CD4-positive, CD25-positive, alpha-beta regulatory T cell (primary cell): ENCODE measurements at regions not wholly inside any gene's neighbourhood (a gene's known extent, or its start where the extent isn't known, plus 50 kb on each side); places are given as distances from the start of the nearest gene placed in this dataset.

Experiments used
- ATAC-seq, 2 donors: fragments of 150-1000 bp; cut with Tn5 transposase; one replicate each; pipeline ENCODE4 v1.10.0; 2021; ENCODE audit warnings: low read depth in 2 of 2, moderate number of reproducible peaks in 2 of 2, moderate library complexity in 1 of 2
- DNase-seq, 3 donors: peaks; one replicate each; pipeline versions ENCODE4 v3.0.0 to v3.0.0-alpha.2; 2012 to 2022; ENCODE audit warnings: mixed read lengths in 1 of 3
- H3K27ac ChIP-seq: one replicate; pipeline ENCODE4 v1.7.0; 2013; ENCODE audit warnings: mild to moderate bottlenecking, low read length; ENCODE audit not compliant: insufficient read depth, poor library complexity, severe bottlenecking
- H3K27me3 ChIP-seq: one replicate; pipeline ENCODE4 v1.7.0; 2013; ENCODE audit warnings: low read length; ENCODE audit not compliant: control insufficient read depth, insufficient read depth
- H3K36me3 ChIP-seq: one replicate; pipeline ENCODE4 v1.7.0; 2013; ENCODE audit warnings: mild to moderate bottlenecking, low read length, moderate library complexity; ENCODE audit not compliant: control insufficient read depth, insufficient read depth
- H3K4me1 ChIP-seq: 2 replicates; pipeline ENCODE4 v1.7.0; 2013; ENCODE audit warnings: mild to moderate bottlenecking, low read length; ENCODE audit not compliant: insufficient read depth, control insufficient read depth, poor library complexity, severe bottlenecking
- H3K4me3 ChIP-seq: one replicate; pipeline ENCODE4 v1.7.0; 2013; ENCODE audit warnings: low read depth, mild to moderate bottlenecking, low read length, moderate library complexity
- H3K9me3 ChIP-seq, 2 experiments: 1 replicate in 1 of 2; 2 replicates in 1 of 2; pipeline ENCODE4 v1.7.0; 2013; ENCODE audit warnings: low read length in 2 of 2, mild to moderate bottlenecking in 1 of 2, moderate library complexity in 1 of 2; ENCODE audit not compliant: control insufficient read depth in 2 of 2
- H3K27ac Mint-ChIP-seq, 3 donors: one replicate each; pipeline ENCODE4 v1.8.0; 2020 to 2022; ENCODE audit warnings: mild to moderate bottlenecking in 3 of 3, mixed read lengths in 3 of 3, moderate library complexity in 2 of 3
- H3K27me3 Mint-ChIP-seq: one replicate; pipeline ENCODE4 v1.8.0; 2022; ENCODE audit warnings: mild to moderate bottlenecking, mixed read lengths
- H3K36me3 Mint-ChIP-seq: one replicate; pipeline ENCODE4 v1.8.0; 2020; ENCODE audit warnings: mixed read lengths
- H3K4me1 Mint-ChIP-seq, 4 donors: one replicate each; pipeline ENCODE4 v1.8.0; 2020 to 2022; ENCODE audit warnings: mixed read lengths in 4 of 4, mild to moderate bottlenecking in 1 of 4
- H3K4me3 Mint-ChIP-seq, 4 donors: one replicate each; pipeline ENCODE4 v1.8.0; 2020 to 2022; ENCODE audit warnings: mild to moderate bottlenecking in 4 of 4, mixed read lengths in 4 of 4, moderate library complexity in 3 of 4
- H3K9me3 Mint-ChIP-seq, 7 donors: one replicate each; pipeline ENCODE4 v1.8.0; 2020 to 2022; ENCODE audit warnings: mixed read lengths in 7 of 7, mild to moderate bottlenecking in 3 of 7, moderate library complexity in 2 of 7

DNA sequence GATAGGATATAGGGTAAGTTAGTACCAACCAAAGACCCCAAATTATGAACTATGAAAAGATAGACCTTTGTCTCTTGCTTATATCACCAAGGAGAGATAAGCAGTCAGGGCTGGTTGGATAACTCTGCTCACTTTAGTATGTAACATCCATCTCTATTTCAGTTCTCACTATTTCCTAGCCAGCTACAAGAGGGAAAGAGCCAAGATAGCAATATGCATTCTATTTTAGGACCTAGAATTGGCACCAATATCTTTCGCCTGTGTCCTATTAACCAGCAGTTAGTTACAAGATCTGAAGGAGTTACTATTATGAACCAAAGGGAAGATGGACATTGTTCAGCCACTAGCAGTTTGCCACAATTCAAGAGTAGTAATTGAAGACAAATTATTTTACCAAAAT, 457.5 kb downstream of the NSUN3 start:
- no peak overlapping the region for H3K4me3 Mint-ChIP-seq
- DNase-seq, result no peak

GRCh38 chr3:94522488-94522887, 459.6 kb downstream of the NSUN3 start:
- no peaks in the 10 kb centered on the region for H3K36me3 Mint-ChIP-seq
- no peak for ATAC-seq

More for the DNA sequence above, 457.5 kb downstream of the NSUN3 start:
- Histone ChIP-seq H3K27ac (no peak overlapping the region), H3K4me1 (no peaks in the 10 kb centered on the region), H3K9me3 (no peaks in the 10 kb centered on the region), H3K36me3 (no peaks in the 10 kb centered on the region), H3K4me3 (no peak overlapping the region), H3K27me3 (no peaks in the 10 kb centered on the region)
- H3K27me3 Mint-ChIP-seq, result no peaks in the 10 kb centered on the region
- ATAC-seq, result no peak
- no peak overlapping the region for H3K27ac Mint-ChIP-seq
- peaks cover 0 to 10% (median 4%) of the 10 kb centered on the region in 7 donors for H3K9me3 Mint-ChIP-seq
- H3K36me3 Mint-ChIP-seq, result no peaks in the 10 kb centered on the region
- H3K4me1 Mint-ChIP-seq, result no peaks in the 10 kb centered on the region

DNA sequence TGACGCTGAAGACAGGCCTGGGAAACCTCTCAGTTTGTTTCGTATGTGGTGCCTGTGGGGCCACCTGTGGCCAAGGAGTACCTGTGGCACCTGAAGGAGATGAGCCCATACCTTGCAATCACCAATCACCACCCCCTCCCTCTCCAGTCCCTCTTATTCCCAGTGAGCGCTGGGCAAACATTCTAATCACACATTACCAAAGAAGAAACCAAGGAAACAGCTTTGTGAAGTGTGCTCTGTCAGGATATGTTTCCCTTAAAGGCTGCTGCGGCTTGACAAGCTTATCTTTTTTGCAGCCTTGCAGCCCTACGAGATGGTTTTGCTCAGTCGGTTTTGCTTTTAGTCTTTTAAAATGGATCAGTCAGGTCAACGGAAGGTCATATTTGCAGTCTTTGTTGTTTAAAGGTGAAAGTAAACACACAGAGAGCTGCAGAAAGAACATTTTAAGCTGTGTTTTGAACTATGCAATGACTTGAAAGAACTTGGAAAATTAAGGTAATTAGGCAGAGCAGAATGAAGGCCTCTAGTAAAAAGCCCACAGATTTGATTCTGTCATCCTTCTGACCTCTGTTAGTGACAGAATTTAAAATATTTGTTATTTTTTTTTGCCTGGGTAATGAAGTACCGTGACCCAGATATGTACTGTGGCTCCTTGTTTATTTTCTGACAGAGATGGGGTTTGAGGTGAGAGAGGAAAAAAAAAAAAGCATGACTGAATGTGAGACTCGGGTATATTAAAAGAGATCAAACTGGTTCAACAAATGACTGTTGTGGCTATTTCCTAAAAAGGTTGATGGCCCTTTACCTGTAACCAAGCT, 461.4 kb downstream of the NSUN3 start:
- ATAC-seq (no peak), DNase-seq (no peak)
- Mint-ChIP-seq H3K36me3 (no peaks in the 10 kb centered on the region), H3K27ac (no peak overlapping the region), H3K27me3 (no peaks in the 10 kb centered on the region), H3K4me3 (no peak overlapping the region), H3K4me1 (no peaks in the 10 kb centered on the region), H3K9me3 (peaks cover 2 to 14% (median 5%) of the 10 kb centered on the region in 7 donors)
- no peak overlapping the region for H3K4me3 ChIP-seq
- no peaks in the 10 kb centered on the region for H3K27me3 ChIP-seq
- no peaks in the 10 kb centered on the region for H3K36me3 ChIP-seq
- H3K9me3 ChIP-seq, result no peaks in the 10 kb centered on the region
- H3K27ac ChIP-seq, result no peak overlapping the region
- no peaks in the 10 kb centered on the region for H3K4me1 ChIP-seq

More at GRCh38 chr3:94522488-94522887, 459.6 kb downstream of the NSUN3 start:
- DNase-seq, result no peak
- Histone ChIP-seq H3K27ac (no peak overlapping the region), H3K36me3 (no peaks in the 10 kb centered on the region), H3K4me1 (no peaks in the 10 kb centered on the region), H3K9me3 (no peaks in the 10 kb centered on the region), H3K27me3 (no peaks in the 10 kb centered on the region), H3K4me3 (no peak overlapping the region)
- Mint-ChIP-seq H3K4me3 (no peak overlapping the region), H3K27me3 (no peaks in the 10 kb centered on the region), H3K9me3 (peaks cover 2 to 11% (median 4%) of the 10 kb centered on the region in 7 donors), H3K27ac (no peak overlapping the region), H3K4me1 (no peaks in the 10 kb centered on the region)

- ATAC-seq (no peak), DNase-seq (no peak)
- H3K27ac Mint-ChIP-seq, result no peak overlapping the region
- no peak overlapping the region for H3K4me3 Mint-ChIP-seq
- peaks cover 2 to 14% (median 5%) of the 10 kb centered on the region in 7 donors for H3K9me3 Mint-ChIP-seq
- no peaks in the 10 kb centered on the region for H3K4me1 Mint-ChIP-seq
- Histone ChIP-seq H3K27me3 (no peaks in the 10 kb centered on the region), H3K9me3 (no peaks in the 10 kb centered on the region), H3K27ac (no peak overlapping the region), H3K4me3 (no peak overlapping the region), H3K36me3 (no peaks in the 10 kb centered on the region), H3K4me1 (no peaks in the 10 kb centered on the region)
- no peaks in the 10 kb centered on the region for H3K27me3 Mint-ChIP-seq
- no peaks in the 10 kb centered on the region for H3K36me3 Mint-ChIP-seq
These were observed 462.2 kb downstream of the NSUN3 start for GRCh38 chr3:94525043-94525442.

- no peaks in the 10 kb centered on the region for H3K36me3 ChIP-seq
- no peak for ATAC-seq
- H3K9me3 ChIP-seq, result no peaks in the 10 kb centered on the region
- DNase-seq, result no peak
- no peaks in the 10 kb centered on the region for H3K27me3 ChIP-seq
- no peak overlapping the region for H3K4me3 Mint-ChIP-seq
- no peaks in the 10 kb centered on the region for H3K4me1 Mint-ChIP-seq
- no peak overlapping the region for H3K27ac ChIP-seq
- H3K36me3 Mint-ChIP-seq, result no peaks in the 10 kb centered on the region
- no peak overlapping the region for H3K27ac Mint-ChIP-seq
- H3K9me3 Mint-ChIP-seq, result peaks cover 0 to 14% (median 3%) of the 10 kb centered on the region in 7 donors
- no peaks in the 10 kb centered on the region for H3K27me3 Mint-ChIP-seq
- no peak overlapping the region for H3K4me3 ChIP-seq
- H3K4me1 ChIP-seq, result no peaks in the 10 kb centered on the region
These were observed 467.0 kb downstream of the NSUN3 start for GRCh38 chr3:94529816-94530215.

DNA sequence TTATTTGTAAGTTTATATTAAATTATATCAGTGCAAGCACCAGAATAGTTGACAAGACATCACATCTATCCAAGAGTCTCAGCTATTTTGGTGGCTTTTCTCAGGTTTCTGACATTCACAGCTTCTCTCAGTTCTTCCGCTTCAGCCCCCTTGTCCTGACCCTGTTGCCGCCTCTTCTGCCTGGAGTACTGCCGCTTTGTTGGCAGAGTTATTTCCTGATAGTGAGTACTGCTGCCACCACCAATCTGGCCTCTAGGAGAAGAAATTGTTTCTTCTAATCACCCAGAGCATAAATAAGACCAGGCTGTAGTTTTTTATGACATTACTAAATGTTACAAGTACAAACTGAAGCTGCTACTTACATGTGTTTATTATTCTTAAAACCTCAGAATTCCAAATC, 470.1 kb downstream of the NSUN3 start:
- Histone ChIP-seq H3K4me3 (no peak overlapping the region), H3K27ac (no peak overlapping the region), H3K4me1 (no peaks in the 10 kb centered on the region), H3K27me3 (no peaks in the 10 kb centered on the region), H3K9me3 (no peaks in the 10 kb centered on the region), H3K36me3 (no peaks in the 10 kb centered on the region)
- H3K36me3 Mint-ChIP-seq, result no peaks in the 10 kb centered on the region
- no peaks in the 10 kb centered on the region for H3K27me3 Mint-ChIP-seq
- no peak overlapping the region for H3K4me3 Mint-ChIP-seq
- no peak for DNase-seq
- ATAC-seq, result no peak
- peaks cover 0 to 10% (median 3%) of the 10 kb centered on the region in 7 donors for H3K9me3 Mint-ChIP-seq
- no peak overlapping the region for H3K27ac Mint-ChIP-seq
- H3K4me1 Mint-ChIP-seq, result no peaks in the 10 kb centered on the region

DNA sequence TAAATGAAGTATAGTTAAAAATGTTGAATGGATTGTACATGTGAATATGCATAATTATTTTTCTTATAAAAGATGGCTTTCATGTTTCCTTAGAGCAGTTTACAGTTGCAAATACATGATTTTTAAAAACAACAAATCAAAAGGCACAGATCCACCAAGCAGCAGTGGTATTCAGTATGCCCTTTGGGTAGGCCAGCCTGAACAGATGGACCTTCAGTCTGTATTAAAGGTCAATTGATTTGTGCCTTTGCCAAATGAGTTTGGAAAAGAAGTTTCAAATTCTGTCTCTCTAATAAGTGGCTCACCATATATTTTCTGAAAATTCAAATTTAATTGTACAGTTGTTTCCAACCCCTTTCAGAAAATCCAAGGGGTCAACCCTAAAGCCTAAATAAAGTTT, 477.1 kb downstream of the NSUN3 start:
- Histone ChIP-seq H3K27ac (no peak overlapping the region), H3K4me3 (no peak overlapping the region), H3K27me3 (no peaks in the 10 kb centered on the region), H3K36me3 (no peaks in the 10 kb centered on the region), H3K4me1 (no peaks in the 10 kb centered on the region), H3K9me3 (no peaks in the 10 kb centered on the region)
- no peak overlapping the region for H3K4me3 Mint-ChIP-seq
- H3K4me1 Mint-ChIP-seq, result no peaks in the 10 kb centered on the region
- peaks cover 0 to 12% (median 4%) of the 10 kb centered on the region in 7 donors for H3K9me3 Mint-ChIP-seq
- no peak for DNase-seq
- no peak for ATAC-seq
- H3K27ac Mint-ChIP-seq, result no peak overlapping the region
- no peaks in the 10 kb centered on the region for H3K27me3 Mint-ChIP-seq
- H3K36me3 Mint-ChIP-seq, result no peaks in the 10 kb centered on the region

- Histone ChIP-seq H3K27me3 (no peaks in the 10 kb centered on the region), H3K27ac (no peak overlapping the region), H3K4me3 (no peak overlapping the region), H3K4me1 (no peaks in the 10 kb centered on the region), H3K36me3 (no peaks in the 10 kb centered on the region), H3K9me3 (no peaks in the 10 kb centered on the region)
- peaks cover under 1 to 12% (median 4%) of the 10 kb centered on the region in 7 donors for H3K9me3 Mint-ChIP-seq
- no peaks in the 10 kb centered on the region for H3K27me3 Mint-ChIP-seq
- H3K36me3 Mint-ChIP-seq, result no peaks in the 10 kb centered on the region
- DNase-seq (no peak), ATAC-seq (no peak)
- H3K4me1 Mint-ChIP-seq, result no peaks in the 10 kb centered on the region
- H3K4me3 Mint-ChIP-seq, result no peak overlapping the region
- H3K27ac Mint-ChIP-seq, result no peak overlapping the region
These were observed 480.3 kb downstream of the NSUN3 start for GRCh38 chr3:94543161-94543560.
